PC-9 (cell line): ENCODE measurements at regions not wholly inside any gene's neighbourhood (a gene's known extent, or its start where the extent isn't known, plus 50 kb on each side); places are given as distances from the start of the nearest gene placed in this dataset.

Source experiments
- EZH2 ChIP-seq: fragments of 200-600 bp; sonication (generic); IDR thresholded peaks from 2 replicates; pipeline ENCODE4 v1.8.0; 2017; ENCODE audit warnings: antibody characterized with exemption, low read depth
- TF ChIP-seq, protein P1 (sequence below): fragments of 200-600 bp; sonication (generic); conservative IDR thresholded peaks from 2 replicates; pipeline ENCODE4 v1.6.1; 2017; ENCODE audit warnings: mixed run types, antibody characterized with exemption, mild to moderate bottlenecking, moderate library complexity

DNA sequence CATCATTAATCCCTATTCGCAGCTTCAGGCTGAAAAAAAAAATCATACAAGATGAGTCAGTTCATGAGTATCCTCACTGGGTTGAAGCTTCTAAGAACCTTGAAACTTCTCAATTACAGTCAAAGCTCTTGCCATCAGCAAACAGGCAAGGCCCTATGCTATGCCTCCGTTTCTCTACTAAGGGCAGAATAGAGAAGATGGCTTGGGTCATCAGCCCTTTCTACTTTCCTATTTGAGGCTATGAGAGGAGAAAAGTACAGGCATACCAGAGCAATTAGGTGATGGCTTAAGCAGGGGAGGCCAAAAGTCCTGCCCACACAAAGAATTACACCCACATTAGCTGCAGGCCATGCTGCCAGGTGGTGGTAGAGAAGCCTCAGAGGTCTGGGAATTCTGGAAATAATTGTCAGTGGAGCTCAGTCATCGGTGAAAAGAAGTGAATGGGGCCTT, 89.0 kb downstream of the MRPL46 start:
- TF ChIP-seq EZH2 = no peak
- TF ChIP-seq, protein P1, sequence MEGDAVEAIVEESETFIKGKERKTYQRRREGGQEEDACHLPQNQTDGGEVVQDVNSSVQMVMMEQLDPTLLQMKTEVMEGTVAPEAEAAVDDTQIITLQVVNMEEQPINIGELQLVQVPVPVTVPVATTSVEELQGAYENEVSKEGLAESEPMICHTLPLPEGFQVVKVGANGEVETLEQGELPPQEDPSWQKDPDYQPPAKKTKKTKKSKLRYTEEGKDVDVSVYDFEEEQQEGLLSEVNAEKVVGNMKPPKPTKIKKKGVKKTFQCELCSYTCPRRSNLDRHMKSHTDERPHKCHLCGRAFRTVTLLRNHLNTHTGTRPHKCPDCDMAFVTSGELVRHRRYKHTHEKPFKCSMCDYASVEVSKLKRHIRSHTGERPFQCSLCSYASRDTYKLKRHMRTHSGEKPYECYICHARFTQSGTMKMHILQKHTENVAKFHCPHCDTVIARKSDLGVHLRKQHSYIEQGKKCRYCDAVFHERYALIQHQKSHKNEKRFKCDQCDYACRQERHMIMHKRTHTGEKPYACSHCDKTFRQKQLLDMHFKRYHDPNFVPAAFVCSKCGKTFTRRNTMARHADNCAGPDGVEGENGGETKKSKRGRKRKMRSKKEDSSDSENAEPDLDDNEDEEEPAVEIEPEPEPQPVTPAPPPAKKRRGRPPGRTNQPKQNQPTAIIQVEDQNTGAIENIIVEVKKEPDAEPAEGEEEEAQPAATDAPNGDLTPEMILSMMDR = no peak
